ENCODE measurements at regions not wholly inside any gene's neighbourhood (a gene's known extent, or its start where the extent isn't known, plus 50 kb on each side); places are given as distances from the start of the nearest gene placed in this dataset.

DNA sequence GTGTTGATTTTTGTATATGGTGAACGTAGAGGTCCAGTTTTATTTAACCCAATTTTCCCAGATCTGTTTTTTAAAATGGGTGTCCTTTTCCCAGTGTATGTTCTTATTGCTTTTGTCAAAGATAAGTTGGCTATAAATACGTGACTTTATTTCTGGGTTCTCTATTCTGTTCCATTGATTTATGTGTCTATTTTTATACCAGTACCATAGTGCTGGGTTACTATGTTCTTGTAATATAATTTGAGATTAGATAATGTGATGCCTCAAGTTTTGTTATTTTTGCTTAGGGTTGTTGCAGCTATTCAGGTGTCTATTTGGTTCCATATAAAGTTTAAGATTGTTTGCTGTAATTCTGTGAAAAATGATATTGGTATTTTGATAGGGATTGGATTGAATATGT lies 749.1 kb upstream of the GRIA3 start:
- DNase-seq (ENCODE audit: low read depth) = no peak

GRCh38 chrX:122439831-122440230 lies 744.2 kb upstream of the GRIA3 start:
- no peak overlapping the region for H3K4me3 ChIP-seq (replicated peaks; ENCODE audit: low read depth, low read length)
- TF ChIP-seq CTCF (IDR thresholded peaks at IDR 0.05; ENCODE audit: low read length, missing control alignments) = no peak
- no peak for DNase-seq (ENCODE audit: low read depth)

More for the DNA sequence above, 749.1 kb upstream of the GRIA3 start:
- H3K4me3 ChIP-seq (replicated peaks; ENCODE audit: low read depth, low read length) = no peak overlapping the region
- no peak for TF ChIP-seq CTCF (IDR thresholded peaks at IDR 0.05; ENCODE audit: low read length, missing control alignments)

- no peak for DNase-seq (ENCODE audit: low read depth)
- no peak for TF ChIP-seq CTCF (IDR thresholded peaks at IDR 0.05; ENCODE audit: low read length, missing control alignments)
- no peak overlapping the region for H3K4me3 ChIP-seq (replicated peaks; ENCODE audit: low read depth, low read length)
Observed at GRCh38 chrX:122440832-122441231, 743.2 kb upstream of the GRIA3 start.

DNA sequence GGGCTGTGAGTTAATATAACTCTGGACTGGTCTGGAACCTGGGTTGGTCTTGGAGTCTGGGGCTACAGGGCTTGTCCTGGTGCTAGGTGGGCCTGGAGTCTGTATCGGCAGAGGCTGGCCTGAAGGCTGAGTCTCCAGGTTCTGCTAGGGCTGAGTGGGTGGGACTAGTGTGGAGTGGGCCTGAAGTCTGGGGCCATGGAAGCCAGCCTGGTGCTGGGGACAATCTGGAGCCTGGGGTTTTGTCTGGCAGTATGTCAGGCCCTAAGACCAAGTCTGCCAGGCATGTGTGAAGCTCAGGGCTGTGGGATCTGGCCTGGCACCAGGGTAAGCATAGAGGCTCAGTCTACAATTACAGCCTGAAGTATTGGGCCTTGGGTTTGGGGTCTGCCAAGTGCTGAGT lies 742.6 kb upstream of the GRIA3 start:
- H3K4me3 ChIP-seq (replicated peaks; ENCODE audit: low read depth, low read length) = no peak overlapping the region
- no peak for TF ChIP-seq CTCF (IDR thresholded peaks at IDR 0.05; ENCODE audit: low read length, missing control alignments)
- no peak for DNase-seq (ENCODE audit: low read depth)

GRCh38 chrX:122445466-122445865 lies 738.6 kb upstream of the GRIA3 start:
- no peak overlapping the region for H3K4me3 ChIP-seq (replicated peaks; ENCODE audit: low read depth, low read length)
- DNase-seq (ENCODE audit: low read depth) = no peak
- TF ChIP-seq CTCF (IDR thresholded peaks at IDR 0.05; ENCODE audit: low read length, missing control alignments) = no peak

DNA sequence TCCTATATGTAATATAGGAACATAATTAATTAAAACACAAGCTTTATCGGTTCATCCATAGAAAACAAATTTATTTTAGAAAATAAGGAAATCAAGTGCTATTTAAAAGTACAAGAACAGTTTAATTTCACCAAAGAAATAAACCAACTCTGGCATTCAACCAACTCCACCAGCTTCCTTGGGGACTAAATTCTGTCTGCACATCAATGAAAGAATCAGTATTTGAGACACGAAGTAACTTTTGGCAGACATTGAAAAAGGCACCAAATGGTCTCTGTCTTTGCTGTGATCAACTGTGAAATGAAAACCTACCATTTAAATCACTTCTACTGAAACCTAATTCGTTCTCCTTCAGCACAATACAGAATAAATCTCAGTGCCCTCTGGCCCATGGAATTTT lies 719.7 kb upstream of the GRIA3 start:
- no peak for DNase-seq (ENCODE audit: low read depth)
- no peak for TF ChIP-seq CTCF (IDR thresholded peaks at IDR 0.05; ENCODE audit: low read length, missing control alignments)
- no peak overlapping the region for H3K4me3 ChIP-seq (replicated peaks; ENCODE audit: low read depth, low read length)

GRCh38 chrX:122475306-122475705 lies 708.8 kb upstream of the GRIA3 start:
- DNase-seq (ENCODE audit: low read depth) = no peak
- TF ChIP-seq CTCF (IDR thresholded peaks at IDR 0.05; ENCODE audit: low read length, missing control alignments) = no peak
- H3K4me3 ChIP-seq (replicated peaks; ENCODE audit: low read depth, low read length) = no peak overlapping the region

All from fibroblast of pulmonary artery (primary cell).